ENCODE measurements at regions not wholly inside any gene's neighbourhood (a gene's known extent, or its start where the extent isn't known, plus 50 kb on each side); places are given as distances from the start of the nearest gene placed in this dataset.

DNA sequence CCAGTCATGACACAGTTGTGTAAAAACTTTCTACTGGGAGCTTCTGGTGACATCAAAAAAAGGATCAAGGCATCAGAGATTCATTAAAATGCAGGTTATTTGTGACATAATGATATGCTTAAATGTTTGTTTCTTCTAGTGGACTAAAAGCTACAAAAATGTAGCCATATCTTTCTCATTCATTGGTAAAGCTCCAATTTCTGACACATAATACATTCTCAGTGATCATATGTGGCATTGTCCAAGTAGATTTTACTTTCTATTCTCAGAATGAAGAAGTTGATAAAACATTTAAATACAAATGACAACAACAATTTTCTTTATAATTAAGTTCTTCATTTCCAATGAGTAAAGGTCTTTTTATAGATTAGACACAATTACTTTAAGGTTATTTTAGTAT, 71.0 kb upstream of the ARHGEF26 start:
- Histone ChIP-seq H3K79me2 (ENCODE audit: control insufficient read depth, low read length) (no peaks in the 10 kb centered on the region), H3K4me2 (ENCODE audit: low read length) (no peak overlapping the region), H3K4me1 (ENCODE audit: control insufficient read depth, low read length) (no peaks in the 10 kb centered on the region), H3K4me3 (ENCODE audit: low read length) (no peak overlapping the region), H3K27me3 (ENCODE audit: control insufficient read depth, low read length) (peaks cover 4% of the 10 kb centered on the region; the same call in 1 of the 2 replicates), H3K9me3 (ENCODE audit: control insufficient read depth, insufficient read depth, low read length) (no peaks in the 10 kb centered on the region), H3K36me3 (ENCODE audit: control insufficient read depth, low read length) (no peaks in the 10 kb centered on the region), H4K20me1 (ENCODE audit: control insufficient read depth, insufficient read depth, low read depth, low read length) (no peaks in the 10 kb centered on the region), H3K27ac (ENCODE audit: low read depth, low read length) (no peak overlapping the region), H3F3A (ENCODE audit: control insufficient read depth, insufficient read depth) (no peaks in the 10 kb centered on the region), H3K9me2 (replicated peaks; ENCODE audit: control insufficient read depth, low read length) (no peaks in the 10 kb centered on the region)
- TF ChIP-seq, protein P1, sequence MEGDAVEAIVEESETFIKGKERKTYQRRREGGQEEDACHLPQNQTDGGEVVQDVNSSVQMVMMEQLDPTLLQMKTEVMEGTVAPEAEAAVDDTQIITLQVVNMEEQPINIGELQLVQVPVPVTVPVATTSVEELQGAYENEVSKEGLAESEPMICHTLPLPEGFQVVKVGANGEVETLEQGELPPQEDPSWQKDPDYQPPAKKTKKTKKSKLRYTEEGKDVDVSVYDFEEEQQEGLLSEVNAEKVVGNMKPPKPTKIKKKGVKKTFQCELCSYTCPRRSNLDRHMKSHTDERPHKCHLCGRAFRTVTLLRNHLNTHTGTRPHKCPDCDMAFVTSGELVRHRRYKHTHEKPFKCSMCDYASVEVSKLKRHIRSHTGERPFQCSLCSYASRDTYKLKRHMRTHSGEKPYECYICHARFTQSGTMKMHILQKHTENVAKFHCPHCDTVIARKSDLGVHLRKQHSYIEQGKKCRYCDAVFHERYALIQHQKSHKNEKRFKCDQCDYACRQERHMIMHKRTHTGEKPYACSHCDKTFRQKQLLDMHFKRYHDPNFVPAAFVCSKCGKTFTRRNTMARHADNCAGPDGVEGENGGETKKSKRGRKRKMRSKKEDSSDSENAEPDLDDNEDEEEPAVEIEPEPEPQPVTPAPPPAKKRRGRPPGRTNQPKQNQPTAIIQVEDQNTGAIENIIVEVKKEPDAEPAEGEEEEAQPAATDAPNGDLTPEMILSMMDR (IDR thresholded peaks at IDR 0.05; ENCODE audit: low read depth, low read length, poor library complexity, severe bottlenecking) = no peak
- TF ChIP-seq EZH2phosphoT487 (IDR thresholded peaks at IDR 0.05; ENCODE audit: borderline replicate concordance, low read length) = no peak

DNA sequence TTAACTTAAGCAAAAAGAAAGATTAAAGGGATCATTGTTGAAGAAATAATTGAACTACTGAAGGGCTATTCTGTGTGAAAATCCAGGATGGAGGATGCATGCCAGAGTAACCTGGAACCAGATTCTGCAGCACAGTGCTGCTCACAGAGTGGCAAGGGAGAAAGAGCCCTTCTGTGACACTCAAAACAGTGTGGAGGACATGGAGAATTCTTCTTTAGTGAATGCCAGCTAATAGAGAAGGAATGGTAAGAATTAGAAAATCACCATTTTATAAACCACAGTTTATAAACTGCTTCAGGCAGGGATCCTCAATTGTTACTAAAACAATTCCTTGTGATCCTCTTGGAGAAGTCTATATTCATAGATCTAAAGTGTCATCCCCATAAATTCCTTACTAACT, 70.4 kb upstream of the ARHGEF26 start:
- no peaks in the 10 kb centered on the region for H3F3A ChIP-seq (ENCODE audit: control insufficient read depth, insufficient read depth)
- H3K27me3 ChIP-seq (ENCODE audit: control insufficient read depth, low read length) = no peaks in the 10 kb centered on the region
- TF ChIP-seq, protein P1 (IDR thresholded peaks at IDR 0.05; ENCODE audit: low read depth, low read length, poor library complexity, severe bottlenecking) = no peak
- no peak for TF ChIP-seq EZH2phosphoT487 (IDR thresholded peaks at IDR 0.05; ENCODE audit: borderline replicate concordance, low read length)
- H3K4me1 ChIP-seq (ENCODE audit: control insufficient read depth, low read length) = no peaks in the 10 kb centered on the region
- no peaks in the 10 kb centered on the region for H4K20me1 ChIP-seq (ENCODE audit: control insufficient read depth, insufficient read depth, low read depth, low read length)
- no peak overlapping the region for H3K4me3 ChIP-seq (ENCODE audit: low read length)
- H3K36me3 ChIP-seq (ENCODE audit: control insufficient read depth, low read length) = no peaks in the 10 kb centered on the region
- H3K4me2 ChIP-seq (ENCODE audit: low read length) = no peak overlapping the region
- H3K27ac ChIP-seq (ENCODE audit: low read depth, low read length) = no peak overlapping the region
- no peaks in the 10 kb centered on the region for H3K9me3 ChIP-seq (ENCODE audit: control insufficient read depth, insufficient read depth, low read length)
- H3K9me2 ChIP-seq (replicated peaks; ENCODE audit: control insufficient read depth, low read length) = no peaks in the 10 kb centered on the region
- H3K79me2 ChIP-seq (ENCODE audit: control insufficient read depth, low read length) = no peaks in the 10 kb centered on the region

DNA sequence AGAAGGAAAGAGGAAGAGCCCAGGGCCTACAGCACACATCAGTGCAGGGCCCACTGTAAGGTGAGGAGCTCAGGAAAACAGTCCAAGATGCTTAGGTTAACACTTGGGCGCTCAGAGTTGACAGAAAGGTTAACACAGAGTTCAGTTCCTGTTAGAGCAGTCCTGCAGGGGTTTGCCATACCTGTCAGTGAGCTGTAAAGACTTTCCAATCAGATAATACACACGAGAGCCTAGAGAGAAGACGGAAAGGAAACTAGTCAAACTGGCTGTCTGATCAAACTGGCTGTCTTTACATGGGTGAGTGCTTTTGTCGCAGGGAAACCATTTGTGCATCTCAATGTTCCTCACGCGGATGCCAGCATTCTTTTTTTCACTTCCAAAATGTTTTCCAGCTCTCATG, 61.4 kb upstream of the ARHGEF26 start:
- no peaks in the 10 kb centered on the region for H3K79me2 ChIP-seq (ENCODE audit: control insufficient read depth, low read length)
- H3K4me1 ChIP-seq (ENCODE audit: control insufficient read depth, low read length) = no peaks in the 10 kb centered on the region
- no peaks in the 10 kb centered on the region for H3K9me3 ChIP-seq (ENCODE audit: control insufficient read depth, insufficient read depth, low read length)
- H4K20me1 ChIP-seq (ENCODE audit: control insufficient read depth, insufficient read depth, low read depth, low read length) = no peaks in the 10 kb centered on the region
- TF ChIP-seq, protein P1 (IDR thresholded peaks at IDR 0.05; ENCODE audit: low read depth, low read length, poor library complexity, severe bottlenecking) = no peak
- no peak for TF ChIP-seq EZH2phosphoT487 (IDR thresholded peaks at IDR 0.05; ENCODE audit: borderline replicate concordance, low read length)
- no peak overlapping the region for H3K4me2 ChIP-seq (ENCODE audit: low read length)
- H3K27ac ChIP-seq (ENCODE audit: low read depth, low read length) = no peak overlapping the region
- H3F3A ChIP-seq (ENCODE audit: control insufficient read depth, insufficient read depth) = no peaks in the 10 kb centered on the region
- H3K4me3 ChIP-seq (ENCODE audit: low read length) = no peak overlapping the region
- no peaks in the 10 kb centered on the region for H3K9me2 ChIP-seq (replicated peaks; ENCODE audit: control insufficient read depth, low read length)
- H3K27me3 ChIP-seq (ENCODE audit: control insufficient read depth, low read length) = no peaks in the 10 kb centered on the region
- no peaks in the 10 kb centered on the region for H3K36me3 ChIP-seq (ENCODE audit: control insufficient read depth, low read length)
